Retinal pigment epithelial cell (primary cell): ENCODE measurements at regions not wholly inside any gene's neighbourhood (a gene's known extent, or its start where the extent isn't known, plus 50 kb on each side); places are given as distances from the start of the nearest gene placed in this dataset.
"Not testable (repeated sequence)": the region's sequence is repeated elsewhere in the genome, so short reads cannot be mapped to it uniquely, and the experiment has no call there.

ENCODE experiments used
- DNase-seq: peaks from one replicate; pipeline ENCODE4 v3.0.0-alpha.2; 2010; ENCODE audit warnings: low read depth
- H3K4me3 ChIP-seq: 2 replicates; pipeline ENCODE4 v1.5.1; 2011; ENCODE audit warnings: mild to moderate bottlenecking, low read length, control low read depth, moderate library complexity
- CTCF ChIP-seq: conservative IDR thresholded peaks from 2 replicates; pipeline ENCODE4 v1.5.1; 2011; ENCODE audit warnings: low read depth, low read length, control low read depth, inconsistent platforms

GRCh38 chr13:37510441-37510840, 88.1 kb downstream of the POSTN start:
- H3K4me3 ChIP-seq, result no peak overlapping the region
- no peak for TF ChIP-seq CTCF

GRCh38 chr13:37505531-37505930, 93.0 kb downstream of the POSTN start:
- TF ChIP-seq CTCF, result no peak
- H3K4me3 ChIP-seq, result no peak overlapping the region
- no peak for DNase-seq

More at GRCh38 chr13:37510441-37510840, 88.1 kb downstream of the POSTN start:
- DNase-seq, result no peak

GRCh38 chr13:37504251-37504650, 94.3 kb downstream of the POSTN start:
- no peak overlapping the region for H3K4me3 ChIP-seq
- TF ChIP-seq CTCF, result no peak
- DNase-seq, result no peak

- DNase-seq, result no peak
- no peak for TF ChIP-seq CTCF
- H3K4me3 ChIP-seq, result no peak overlapping the region
These were observed 95.3 kb downstream of the POSTN start for GRCh38 chr13:37503287-37503686.

GRCh38 chr13:37502303-37502993, 96.1 kb downstream of the POSTN start:
- not testable (repeated sequence) for H3K4me3 ChIP-seq, DNase-seq

- no peak overlapping the region for H3K4me3 ChIP-seq
- no peak for DNase-seq
These were observed 97.4 kb downstream of the POSTN start for GRCh38 chr13:37501187-37501586.

GRCh38 chr13:37495046-37495445, 103.5 kb downstream of the POSTN start:
- DNase-seq, result no peak
- H3K4me3 ChIP-seq, result no peak overlapping the region
- no peak for TF ChIP-seq CTCF

More at GRCh38 chr13:37501187-37501586, 97.4 kb downstream of the POSTN start:
- no peak for TF ChIP-seq CTCF

- no peak for DNase-seq
- TF ChIP-seq CTCF, result no peak
These were observed 104.8 kb downstream of the POSTN start for GRCh38 chr13:37493775-37494174.

More at GRCh38 chr13:37493775-37494174, 104.8 kb downstream of the POSTN start:
- H3K4me3 ChIP-seq, result no peak overlapping the region
